ENCODE measurements at regions not wholly inside any gene's neighbourhood (a gene's known extent, or its start where the extent isn't known, plus 50 kb on each side); places are given as distances from the start of the nearest gene placed in this dataset.

- no peak for TF ChIP-seq POLR2AphosphoS5 (IDR thresholded peaks at IDR 0.05; ENCODE audit: low read depth, low read length)
- TF ChIP-seq REST (IDR thresholded peaks at IDR 0.05; ENCODE audit: insufficient read depth in 1 of 2, low read depth in 2 of 2, low read length in 2 of 2), result no peak
- no peak for TF ChIP-seq TAF1 (IDR thresholded peaks at IDR 0.05; ENCODE audit: borderline replicate concordance, insufficient read depth, low read length)
Measured at GRCh38 chr4:54553001-54553400, 104.8 kb upstream of the KIT start.
